Natural killer cell (primary cell): ENCODE measurements at regions not wholly inside any gene's neighbourhood (a gene's known extent, or its start where the extent isn't known, plus 50 kb on each side); places are given as distances from the start of the nearest gene placed in this dataset.

Experiments
- ATAC-seq, 3 donors: fragments of 150-1000 bp in 2 of 3; fragments of 200-7000 bp in 1 of 3; cut with Tn5 transposase; 1 replicate in 1 of 3; 2 replicates in 2 of 3; pipeline ENCODE4 v1.10.0; 2021; ENCODE audit warnings: mild to moderate bottlenecking in 2 of 3, moderate library complexity in 2 of 3
- DNase-seq, 2 donors: peaks; one replicate each; pipeline versions ENCODE4 v3.0.0 to v3.0.0-alpha.2; 2013 to 2021; ENCODE audit warnings: mixed read lengths in 1 of 2
- H3K27ac ChIP-seq: one replicate; pipeline ENCODE4 v1.5.1; 2013; ENCODE audit warnings: mild to moderate bottlenecking, low read length
- H3K27me3 ChIP-seq: one replicate; pipeline ENCODE4 v1.6.1; 2013; ENCODE audit warnings: low read length; ENCODE audit not compliant: control insufficient read depth, insufficient read depth
- H3K36me3 ChIP-seq: one replicate; pipeline ENCODE4 v1.6.1; 2013; ENCODE audit warnings: low read length; ENCODE audit not compliant: control insufficient read depth, insufficient read depth
- H3K4me1 ChIP-seq: one replicate; pipeline ENCODE4 v1.6.1; 2013; ENCODE audit warnings: low read length; ENCODE audit not compliant: control insufficient read depth, insufficient read depth
- H3K4me3 ChIP-seq: one replicate; pipeline ENCODE4 v1.5.1; 2013; ENCODE audit warnings: low read length
- H3K9me3 ChIP-seq: one replicate; pipeline ENCODE4 v1.6.1; 2013; ENCODE audit warnings: low read length; ENCODE audit not compliant: control insufficient read depth, insufficient read depth
- H3K27ac Mint-ChIP-seq, 2 donors: one replicate each; pipeline ENCODE4 v1.8.0; 2022; ENCODE audit warnings: mild to moderate bottlenecking in 2 of 2, mixed read lengths in 2 of 2, moderate library complexity in 1 of 2
- H3K27me3 Mint-ChIP-seq, 2 donors: one replicate each; pipeline ENCODE4 v1.8.0; 2022; ENCODE audit warnings: low read depth in 2 of 2, mixed read lengths in 2 of 2
- H3K36me3 Mint-ChIP-seq: one replicate; pipeline ENCODE4 v1.8.0; 2022; ENCODE audit warnings: mixed read lengths
- H3K4me1 Mint-ChIP-seq, 2 donors: one replicate each; pipeline ENCODE4 v1.8.0; 2022; ENCODE audit warnings: mixed read lengths in 2 of 2
- H3K4me3 Mint-ChIP-seq: one replicate; pipeline ENCODE4 v1.8.0; 2022; ENCODE audit warnings: mild to moderate bottlenecking, moderate library complexity, mixed read lengths
- H3K9me3 Mint-ChIP-seq, 2 donors: one replicate each; pipeline ENCODE4 v1.8.0; 2022; ENCODE audit warnings: mixed read lengths in 2 of 2
- whole genome bisulfite sequencing: methylation state at CpG from one replicate; pipeline ENCODE4 v1.1.7; 2013; ENCODE audit warnings: missing lambda C conversion rate; ENCODE audit not compliant: insufficient coverage; 5-methylcytosine and 5-hydroxymethylcytosine counted together
- intact Hi-C: fragments of 100-400 bp; cut with micrococcal nuclease; formaldehyde crosslinking; loops from one replicate; pipeline ENCODE4 v1.14.2; 2022
- TF ChIP-seq, protein P1 (sequence below): fragments of 200-600 bp; IDR thresholded peaks from one replicate; pipeline ENCODE4 v1.8.0; 2022; ENCODE audit warnings: antibody characterized with exemption

DNA sequence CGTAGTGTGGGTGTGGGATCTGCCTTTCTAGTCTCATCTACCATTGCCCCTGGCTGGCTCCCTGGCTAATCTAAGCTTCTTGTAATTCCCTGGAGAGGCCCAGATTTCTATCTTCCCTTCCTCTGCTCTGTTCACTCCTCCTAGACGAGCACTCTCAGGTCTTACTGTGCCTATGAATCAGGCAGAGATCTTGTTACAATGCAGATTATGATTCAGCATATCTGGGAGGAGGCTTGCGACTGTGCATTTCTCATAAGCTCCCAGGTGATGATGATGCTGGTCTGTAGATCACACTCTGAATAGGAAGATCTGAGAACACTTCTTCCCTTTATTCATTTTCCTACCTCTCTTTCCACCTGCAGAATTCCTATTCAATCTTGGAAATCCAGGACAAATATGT lies 200.1 kb downstream of the CBLN1 start:
- DNase-seq: no peak
- Mint-ChIP-seq H3K27ac (no peak overlapping the region), H3K4me3 (no peak overlapping the region), H3K36me3 (no peaks in the 10 kb centered on the region), H3K4me1 (no peaks in the 10 kb centered on the region), H3K9me3 (peaks cover 10 to 27% of the 10 kb centered on the region in 2 donors), H3K27me3 (no peaks in the 10 kb centered on the region)
- H3K27ac ChIP-seq: no peak overlapping the region
- no peaks in the 10 kb centered on the region for H3K4me1 ChIP-seq
- TF ChIP-seq, protein P1, sequence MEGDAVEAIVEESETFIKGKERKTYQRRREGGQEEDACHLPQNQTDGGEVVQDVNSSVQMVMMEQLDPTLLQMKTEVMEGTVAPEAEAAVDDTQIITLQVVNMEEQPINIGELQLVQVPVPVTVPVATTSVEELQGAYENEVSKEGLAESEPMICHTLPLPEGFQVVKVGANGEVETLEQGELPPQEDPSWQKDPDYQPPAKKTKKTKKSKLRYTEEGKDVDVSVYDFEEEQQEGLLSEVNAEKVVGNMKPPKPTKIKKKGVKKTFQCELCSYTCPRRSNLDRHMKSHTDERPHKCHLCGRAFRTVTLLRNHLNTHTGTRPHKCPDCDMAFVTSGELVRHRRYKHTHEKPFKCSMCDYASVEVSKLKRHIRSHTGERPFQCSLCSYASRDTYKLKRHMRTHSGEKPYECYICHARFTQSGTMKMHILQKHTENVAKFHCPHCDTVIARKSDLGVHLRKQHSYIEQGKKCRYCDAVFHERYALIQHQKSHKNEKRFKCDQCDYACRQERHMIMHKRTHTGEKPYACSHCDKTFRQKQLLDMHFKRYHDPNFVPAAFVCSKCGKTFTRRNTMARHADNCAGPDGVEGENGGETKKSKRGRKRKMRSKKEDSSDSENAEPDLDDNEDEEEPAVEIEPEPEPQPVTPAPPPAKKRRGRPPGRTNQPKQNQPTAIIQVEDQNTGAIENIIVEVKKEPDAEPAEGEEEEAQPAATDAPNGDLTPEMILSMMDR: no peak
- no peaks in the 10 kb centered on the region for H3K27me3 ChIP-seq
- 63% methylated on average over 2 of the region's 3 CpGs for WGBS
- ATAC-seq: no peak
- intact Hi-C loops: no loop called here
- no peaks in the 10 kb centered on the region for H3K36me3 ChIP-seq
- H3K9me3 ChIP-seq: peaks cover 3% of the 10 kb centered on the region
- H3K4me3 ChIP-seq: no peak overlapping the region

DNA sequence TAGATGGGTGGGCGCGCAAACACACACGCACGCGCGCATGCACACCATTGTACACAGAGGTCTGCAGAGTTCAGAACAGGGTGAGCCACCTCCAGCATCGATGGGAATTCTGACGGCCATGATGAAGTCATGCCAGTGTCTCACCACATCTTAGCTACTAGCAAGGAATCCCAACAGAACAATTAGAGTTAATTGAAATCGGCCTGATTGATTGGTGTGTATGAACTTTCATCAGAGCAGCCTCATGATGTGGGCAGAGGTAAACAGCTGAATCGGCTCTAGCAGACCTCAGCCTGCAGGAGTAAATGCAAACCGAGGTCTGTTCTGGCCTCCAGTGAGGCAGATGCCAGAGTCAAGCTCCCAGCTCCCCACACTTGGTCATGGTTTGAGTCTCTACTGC lies 200.6 kb downstream of the CBLN1 start:
- H3K27ac ChIP-seq: no peak overlapping the region
- intact Hi-C loops: no loop called here
- no peaks in the 10 kb centered on the region for H3K4me1 Mint-ChIP-seq
- peaks cover 10 to 27% of the 10 kb centered on the region in 2 donors for H3K9me3 Mint-ChIP-seq
- no peaks in the 10 kb centered on the region for H3K27me3 Mint-ChIP-seq
- H3K4me3 Mint-ChIP-seq: no peak overlapping the region
- no peaks in the 10 kb centered on the region for H3K36me3 Mint-ChIP-seq
- WGBS: 87% methylated on average over 11 of the region's 11 CpGs
- TF ChIP-seq, protein P1: no peak
- H3K27ac Mint-ChIP-seq: no peak overlapping the region
- no peak overlapping the region for H3K4me3 ChIP-seq
- H3K27me3 ChIP-seq: no peaks in the 10 kb centered on the region
- H3K9me3 ChIP-seq: peaks cover 3% of the 10 kb centered on the region
- no peak for DNase-seq
- no peaks in the 10 kb centered on the region for H3K36me3 ChIP-seq
- ATAC-seq: no peak
- H3K4me1 ChIP-seq: no peaks in the 10 kb centered on the region

- TF ChIP-seq, protein P1: no peak
These were observed 203.1 kb downstream of the CBLN1 start for GRCh38 chr16:49078571-49078970.

GRCh38 chr16:49078104-49078503 lies 203.5 kb downstream of the CBLN1 start:
- H3K4me3 ChIP-seq: no peak overlapping the region
- no peak for DNase-seq

More at GRCh38 chr16:49078571-49078970, 203.1 kb downstream of the CBLN1 start:
- Mint-ChIP-seq H3K27me3 (no peaks in the 10 kb centered on the region), H3K27ac (no peak overlapping the region), H3K9me3 (peaks cover 0 to 19% of the 10 kb centered on the region in 2 donors), H3K36me3 (no peaks in the 10 kb centered on the region), H3K4me3 (no peak overlapping the region), H3K4me1 (no peaks in the 10 kb centered on the region)
- intact Hi-C loops: no loop called here
- no peak overlapping the region for H3K27ac ChIP-seq
- H3K4me1 ChIP-seq: no peaks in the 10 kb centered on the region
- no peaks in the 10 kb centered on the region for H3K27me3 ChIP-seq
- ATAC-seq (no peak), DNase-seq (no peak)
- no peak overlapping the region for H3K4me3 ChIP-seq
- no peaks in the 10 kb centered on the region for H3K36me3 ChIP-seq
- 73% methylated on average over 7 of the region's 7 CpGs for WGBS
- peaks cover 3% of the 10 kb centered on the region for H3K9me3 ChIP-seq

More at GRCh38 chr16:49078104-49078503, 203.5 kb downstream of the CBLN1 start:
- TF ChIP-seq, protein P1: no peak
- Mint-ChIP-seq H3K4me1 (no peaks in the 10 kb centered on the region), H3K36me3 (no peaks in the 10 kb centered on the region), H3K4me3 (no peak overlapping the region), H3K27me3 (no peaks in the 10 kb centered on the region), H3K9me3 (peaks cover 0 to 19% of the 10 kb centered on the region in 2 donors), H3K27ac (no peak overlapping the region)
- H3K27me3 ChIP-seq: no peaks in the 10 kb centered on the region
- H3K9me3 ChIP-seq: peaks cover 3% of the 10 kb centered on the region
- no peaks in the 10 kb centered on the region for H3K4me1 ChIP-seq
- H3K27ac ChIP-seq: no peak overlapping the region
- no peak for ATAC-seq
- H3K36me3 ChIP-seq: no peaks in the 10 kb centered on the region
- no CpG with 5 or more reads among the region's 1 CpG for WGBS
- intact Hi-C loops: no loop called here
